Neuron (in vitro differentiated cells): ENCODE measurements at regions not wholly inside any gene's neighbourhood (a gene's known extent, or its start where the extent isn't known, plus 50 kb on each side); places are given as distances from the start of the nearest gene placed in this dataset.
A peak's percentile ranks its signal among the peaks of the same experiment; 100 is the strongest.

ENCODE experiments used
- H2AFZ ChIP-seq: one replicate; pipeline ENCODE4 v1.6.1; 2013; ENCODE audit warnings: low read depth, mild to moderate bottlenecking, inconsistent platforms, low read length, moderate library complexity
- H3K27me3 ChIP-seq: one replicate; pipeline ENCODE4 v1.6.1; 2013; ENCODE audit warnings: low read length; ENCODE audit not compliant: insufficient read depth
- H3K36me3 ChIP-seq: one replicate; pipeline ENCODE4 v1.6.1; 2013; ENCODE audit warnings: low read length; ENCODE audit not compliant: insufficient read depth
- H3K4me1 ChIP-seq: one replicate; pipeline ENCODE4 v1.6.1; 2013; ENCODE audit warnings: low read length; ENCODE audit not compliant: insufficient read depth
- H3K4me3 ChIP-seq: 2 replicates; pipeline ENCODE4 v1.5.1; 2013; ENCODE audit warnings: mild to moderate bottlenecking, low read length, moderate library complexity
- H3K9me3 ChIP-seq: one replicate; pipeline ENCODE4 v1.6.1; 2013; ENCODE audit warnings: low read length

GRCh38 chr14:21940887-21941856 is 267.6 kb upstream of the OR4E1 start:
- no peaks in the 10 kb centered on the region for H3K9me3 ChIP-seq
- no peaks in the 10 kb centered on the region for H3K4me1 ChIP-seq
- H3K4me3 ChIP-seq, result no peak overlapping the region
- H2AFZ ChIP-seq, result no peak overlapping the region
- H3K27me3 ChIP-seq, result no peaks in the 10 kb centered on the region
- H3K36me3 ChIP-seq, result no peaks in the 10 kb centered on the region

GRCh38 chr14:21939836-21940235 is 266.2 kb upstream of the OR4E1 start:
- no peaks in the 10 kb centered on the region for H3K9me3 ChIP-seq
- H2AFZ ChIP-seq, result no peak overlapping the region
- H3K36me3 ChIP-seq, result no peaks in the 10 kb centered on the region
- H3K4me3 ChIP-seq, result no peak overlapping the region
- H3K4me1 ChIP-seq, result no peaks in the 10 kb centered on the region
- no peaks in the 10 kb centered on the region for H3K27me3 ChIP-seq

DNA sequence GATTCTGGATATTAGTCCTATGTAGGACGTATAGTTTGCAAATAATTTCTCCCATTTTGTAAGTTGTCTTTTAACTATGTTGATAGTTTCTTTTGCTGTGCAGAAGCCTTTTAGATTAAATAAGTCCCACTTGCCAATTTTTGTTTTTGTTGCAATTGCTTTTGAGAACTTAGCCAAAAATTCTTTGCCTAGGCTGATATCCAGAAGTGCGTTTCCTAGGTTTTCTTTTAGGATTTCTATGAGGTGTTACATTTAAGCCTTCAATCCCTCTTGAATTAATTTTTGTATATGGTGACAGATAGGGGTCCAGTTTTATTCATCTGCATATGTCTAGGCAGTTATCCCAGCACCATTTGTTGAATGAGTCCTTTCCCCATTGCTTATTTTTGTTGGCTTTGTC is 264.4 kb upstream of the OR4E1 start:
- no peaks in the 10 kb centered on the region for H3K36me3 ChIP-seq
- H3K4me3 ChIP-seq, result no peak overlapping the region
- no peaks in the 10 kb centered on the region for H3K9me3 ChIP-seq
- no peaks in the 10 kb centered on the region for H3K27me3 ChIP-seq
- H2AFZ ChIP-seq, result no peak overlapping the region
- H3K4me1 ChIP-seq, result no peaks in the 10 kb centered on the region

GRCh38 chr14:21933681-21934080 is 260.1 kb upstream of the OR4E1 start:
- Histone ChIP-seq H2AFZ (no peak overlapping the region), H3K4me3 (no peak overlapping the region), H3K4me1 (no peaks in the 10 kb centered on the region), H3K36me3 (no peaks in the 10 kb centered on the region), H3K9me3 (no peaks in the 10 kb centered on the region), H3K27me3 (no peaks in the 10 kb centered on the region)

DNA sequence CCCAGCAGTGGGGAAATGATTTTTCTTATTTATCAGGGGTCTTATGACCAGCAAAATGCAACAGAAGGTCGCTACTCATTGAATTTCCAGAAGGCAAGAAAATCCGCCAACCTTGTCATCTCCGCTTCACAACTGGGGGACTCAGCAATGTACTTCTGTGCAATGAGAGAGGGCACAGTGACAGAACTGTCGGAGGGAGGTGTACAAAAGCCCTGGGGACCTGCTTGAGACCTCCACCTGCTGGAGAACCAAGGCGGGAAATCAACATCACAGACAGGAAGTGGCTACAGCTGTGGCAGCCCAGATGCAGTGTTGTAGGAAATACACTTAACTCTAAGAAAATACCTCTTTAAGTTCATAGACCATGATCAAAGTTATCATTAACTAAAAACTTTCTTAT is 250.9 kb upstream of the OR4E1 start:
- H3K27me3 ChIP-seq, result no peaks in the 10 kb centered on the region
- no peak overlapping the region for H3K4me3 ChIP-seq

GRCh38 chr14:21923820-21924219 is 250.2 kb upstream of the OR4E1 start:
- Histone ChIP-seq H3K27me3 (no peaks in the 10 kb centered on the region), H3K4me1 (no peaks in the 10 kb centered on the region), H3K4me3 (no peak overlapping the region), H2AFZ (no peak overlapping the region), H3K36me3 (no peaks in the 10 kb centered on the region), H3K9me3 (no peaks in the 10 kb centered on the region)

More for the DNA sequence above, 250.9 kb upstream of the OR4E1 start:
- Histone ChIP-seq H2AFZ (no peak overlapping the region), H3K9me3 (no peaks in the 10 kb centered on the region), H3K4me1 (no peaks in the 10 kb centered on the region), H3K36me3 (no peaks in the 10 kb centered on the region)

GRCh38 chr14:21921453-21921852 is 247.8 kb upstream of the OR4E1 start:
- Histone ChIP-seq H3K9me3 (no peaks in the 10 kb centered on the region), H3K4me3 (no peak overlapping the region), H2AFZ (no peak overlapping the region), H3K27me3 (no peaks in the 10 kb centered on the region), H3K4me1 (no peaks in the 10 kb centered on the region), H3K36me3 (no peaks in the 10 kb centered on the region)

DNA sequence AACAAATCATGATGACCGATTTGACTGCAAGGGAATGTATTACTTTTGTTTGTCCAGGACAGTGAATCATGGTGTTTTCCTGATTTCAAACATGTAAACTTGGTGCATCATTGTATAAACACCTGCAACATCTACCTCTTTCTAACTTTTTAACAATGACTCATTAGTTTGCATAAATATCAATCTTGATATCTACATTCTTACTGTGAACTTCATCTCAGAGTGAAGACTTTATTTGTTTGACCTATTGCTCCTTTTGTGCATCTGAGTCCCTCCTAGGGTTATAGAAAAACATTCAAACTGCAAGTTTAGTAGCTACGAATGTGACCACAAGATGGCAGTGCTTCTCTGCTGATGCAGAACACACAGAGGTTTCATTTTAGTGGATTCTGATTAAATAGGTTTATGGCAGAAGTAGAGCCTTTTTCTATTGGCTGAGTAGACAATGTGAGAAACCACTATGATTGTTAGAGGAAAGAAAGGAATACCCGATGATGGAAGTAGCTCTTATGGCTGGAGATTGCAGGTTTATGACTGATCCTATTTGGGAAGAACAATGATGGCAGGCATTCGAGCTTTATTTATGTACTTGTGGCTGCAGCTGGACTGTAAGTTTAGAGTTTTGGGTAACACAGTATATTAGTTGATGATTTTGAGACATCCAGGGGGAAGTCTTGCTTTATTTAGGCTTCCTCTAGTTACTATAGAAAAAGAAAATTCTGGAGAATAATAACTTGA is 244.2 kb upstream of the OR4E1 start:
- Histone ChIP-seq H3K4me3 (no peak overlapping the region), H3K36me3 (no peaks in the 10 kb centered on the region), H3K9me3 (no peaks in the 10 kb centered on the region), H3K27me3 (no peaks in the 10 kb centered on the region), H3K4me1 (no peaks in the 10 kb centered on the region), H2AFZ (peak overlapping the region; percentile 29)

GRCh38 chr14:21915826-21916225 is 242.2 kb upstream of the OR4E1 start:
- H2AFZ ChIP-seq, result no peak overlapping the region
- H3K9me3 ChIP-seq, result no peaks in the 10 kb centered on the region

GRCh38 chr14:21913759-21914158 is 240.1 kb upstream of the OR4E1 start:
- no peaks in the 10 kb centered on the region for H3K27me3 ChIP-seq

More at GRCh38 chr14:21915826-21916225, 242.2 kb upstream of the OR4E1 start:
- no peaks in the 10 kb centered on the region for H3K36me3 ChIP-seq
- H3K4me3 ChIP-seq, result no peak overlapping the region
- no peaks in the 10 kb centered on the region for H3K4me1 ChIP-seq
- H3K27me3 ChIP-seq, result no peaks in the 10 kb centered on the region

DNA sequence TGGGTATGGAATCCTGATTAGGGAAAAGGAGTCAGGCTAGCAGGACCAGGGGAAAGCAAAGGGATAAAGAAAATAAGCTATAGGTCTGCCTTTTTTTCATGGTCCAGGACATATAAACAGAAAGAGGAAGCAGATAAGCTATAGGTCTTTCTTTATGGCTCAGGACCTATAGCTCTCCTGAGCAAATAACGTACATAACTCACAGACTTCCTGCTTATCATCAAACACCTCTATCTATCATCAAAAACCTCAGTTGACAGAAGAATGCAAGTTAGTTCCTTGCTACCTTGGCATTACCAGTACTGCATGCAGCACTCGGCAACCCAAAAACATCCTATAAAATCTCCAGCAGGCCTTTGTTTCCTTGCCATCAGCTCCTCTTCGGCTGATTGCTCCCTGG is 238.7 kb upstream of the OR4E1 start:
- H2AFZ ChIP-seq, result no peak overlapping the region
- H3K36me3 ChIP-seq, result no peaks in the 10 kb centered on the region
- no peak overlapping the region for H3K4me3 ChIP-seq
- H3K4me1 ChIP-seq, result no peaks in the 10 kb centered on the region
- H3K27me3 ChIP-seq, result no peaks in the 10 kb centered on the region
- no peaks in the 10 kb centered on the region for H3K9me3 ChIP-seq

More at GRCh38 chr14:21913759-21914158, 240.1 kb upstream of the OR4E1 start:
- Histone ChIP-seq H3K4me3 (no peak overlapping the region), H3K36me3 (no peaks in the 10 kb centered on the region), H3K9me3 (no peaks in the 10 kb centered on the region), H3K4me1 (no peaks in the 10 kb centered on the region), H2AFZ (no peak overlapping the region)

- no peaks in the 10 kb centered on the region for H3K27me3 ChIP-seq
- no peak overlapping the region for H3K4me3 ChIP-seq
- H3K4me1 ChIP-seq, result no peaks in the 10 kb centered on the region
- H3K36me3 ChIP-seq, result no peaks in the 10 kb centered on the region
- H2AFZ ChIP-seq, result no peak overlapping the region
- no peaks in the 10 kb centered on the region for H3K9me3 ChIP-seq
These were observed 238.3 kb upstream of the OR4E1 start for GRCh38 chr14:21911877-21912276.

- no peak overlapping the region for H2AFZ ChIP-seq
- no peak overlapping the region for H3K4me3 ChIP-seq
- H3K4me1 ChIP-seq, result no peaks in the 10 kb centered on the region
- H3K27me3 ChIP-seq, result no peaks in the 10 kb centered on the region
- H3K36me3 ChIP-seq, result no peaks in the 10 kb centered on the region
- H3K9me3 ChIP-seq, result no peaks in the 10 kb centered on the region
These were observed 236.6 kb upstream of the OR4E1 start for GRCh38 chr14:21910260-21910659.
